ENCODE measurements at regions not wholly inside any gene's neighbourhood (a gene's known extent, or its start where the extent isn't known, plus 50 kb on each side); places are given as distances from the start of the nearest gene placed in this dataset.
"Not testable (repeated sequence)": the region's sequence is repeated elsewhere in the genome, so short reads cannot be mapped to it uniquely, and the experiment has no call there.

DNA sequence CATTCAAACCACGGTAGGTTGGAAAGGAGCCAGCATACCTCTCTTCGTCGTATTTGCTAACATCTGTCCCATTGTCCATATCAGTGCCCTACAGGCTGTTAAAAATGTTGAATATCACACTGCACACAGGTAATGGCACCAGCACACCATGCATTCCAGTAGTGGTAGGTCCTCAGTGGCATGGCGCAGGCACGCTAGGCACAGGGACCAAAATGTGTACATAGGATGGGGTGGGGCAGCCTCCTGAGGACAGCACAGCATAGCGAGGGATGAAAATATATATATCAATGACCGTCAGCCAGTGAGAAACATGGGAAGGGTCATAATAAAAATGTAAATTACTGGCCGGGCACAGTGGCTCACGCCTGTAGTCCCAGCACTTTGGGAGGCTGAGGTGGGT, 99.9 kb upstream of the CTBP2 start:
- DNase-seq (ENCODE audit: low read depth): no peak
- TF ChIP-seq, protein P1, sequence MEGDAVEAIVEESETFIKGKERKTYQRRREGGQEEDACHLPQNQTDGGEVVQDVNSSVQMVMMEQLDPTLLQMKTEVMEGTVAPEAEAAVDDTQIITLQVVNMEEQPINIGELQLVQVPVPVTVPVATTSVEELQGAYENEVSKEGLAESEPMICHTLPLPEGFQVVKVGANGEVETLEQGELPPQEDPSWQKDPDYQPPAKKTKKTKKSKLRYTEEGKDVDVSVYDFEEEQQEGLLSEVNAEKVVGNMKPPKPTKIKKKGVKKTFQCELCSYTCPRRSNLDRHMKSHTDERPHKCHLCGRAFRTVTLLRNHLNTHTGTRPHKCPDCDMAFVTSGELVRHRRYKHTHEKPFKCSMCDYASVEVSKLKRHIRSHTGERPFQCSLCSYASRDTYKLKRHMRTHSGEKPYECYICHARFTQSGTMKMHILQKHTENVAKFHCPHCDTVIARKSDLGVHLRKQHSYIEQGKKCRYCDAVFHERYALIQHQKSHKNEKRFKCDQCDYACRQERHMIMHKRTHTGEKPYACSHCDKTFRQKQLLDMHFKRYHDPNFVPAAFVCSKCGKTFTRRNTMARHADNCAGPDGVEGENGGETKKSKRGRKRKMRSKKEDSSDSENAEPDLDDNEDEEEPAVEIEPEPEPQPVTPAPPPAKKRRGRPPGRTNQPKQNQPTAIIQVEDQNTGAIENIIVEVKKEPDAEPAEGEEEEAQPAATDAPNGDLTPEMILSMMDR (IDR thresholded peaks at IDR 0.05; ENCODE audit: insufficient read depth, low read length): no peak
- H3K4me3 ChIP-seq (ENCODE audit: low read depth, low read length): no peak overlapping the region

DNA sequence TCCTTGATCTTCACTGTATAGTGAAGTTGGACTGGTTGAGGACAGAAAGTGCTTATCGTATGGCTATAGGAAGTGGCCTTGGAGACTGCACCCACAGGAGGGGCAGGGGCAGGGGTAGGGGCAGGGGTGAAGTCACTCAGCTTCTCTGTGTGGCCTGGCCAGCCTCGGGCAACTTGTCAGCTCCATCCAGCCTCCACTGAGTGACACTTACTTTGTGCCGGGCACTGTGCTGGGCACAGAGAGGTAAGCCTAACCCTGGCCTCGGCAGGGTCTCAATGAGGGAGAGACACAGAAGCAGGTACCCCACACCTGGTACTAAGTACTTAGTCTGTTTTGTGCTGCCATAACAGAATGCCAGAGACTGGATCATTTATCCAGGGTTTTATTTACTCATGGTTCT, 99.3 kb upstream of the CTBP2 start:
- no peak for DNase-seq (ENCODE audit: low read depth)
- no peak overlapping the region for H3K4me3 ChIP-seq (ENCODE audit: low read depth, low read length)
- TF ChIP-seq, protein P1 (IDR thresholded peaks at IDR 0.05; ENCODE audit: insufficient read depth, low read length): no peak

DNA sequence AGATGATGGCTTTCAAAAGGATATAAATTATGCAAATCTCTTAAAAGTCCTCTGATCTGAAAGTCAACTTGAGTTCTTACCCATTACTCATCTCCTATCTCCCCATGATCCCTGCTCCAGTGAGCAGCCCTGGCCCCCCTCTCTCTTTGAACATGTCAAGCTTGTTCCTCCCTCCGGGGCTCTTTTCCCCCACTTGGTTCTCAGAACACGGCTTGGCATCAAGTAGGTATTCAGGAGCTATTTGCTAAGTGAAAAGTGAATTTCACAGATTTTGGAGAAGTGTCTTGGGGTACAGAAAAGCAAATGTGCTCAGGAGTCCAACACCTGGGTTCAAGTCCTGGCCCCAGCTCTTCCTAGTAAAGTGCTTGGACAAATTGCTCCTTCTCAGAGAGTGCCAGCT, 98.3 kb upstream of the CTBP2 start:
- no peak overlapping the region for H3K4me3 ChIP-seq (ENCODE audit: low read depth, low read length)
- TF ChIP-seq, protein P1 (IDR thresholded peaks at IDR 0.05; ENCODE audit: insufficient read depth, low read length): no peak

DNA sequence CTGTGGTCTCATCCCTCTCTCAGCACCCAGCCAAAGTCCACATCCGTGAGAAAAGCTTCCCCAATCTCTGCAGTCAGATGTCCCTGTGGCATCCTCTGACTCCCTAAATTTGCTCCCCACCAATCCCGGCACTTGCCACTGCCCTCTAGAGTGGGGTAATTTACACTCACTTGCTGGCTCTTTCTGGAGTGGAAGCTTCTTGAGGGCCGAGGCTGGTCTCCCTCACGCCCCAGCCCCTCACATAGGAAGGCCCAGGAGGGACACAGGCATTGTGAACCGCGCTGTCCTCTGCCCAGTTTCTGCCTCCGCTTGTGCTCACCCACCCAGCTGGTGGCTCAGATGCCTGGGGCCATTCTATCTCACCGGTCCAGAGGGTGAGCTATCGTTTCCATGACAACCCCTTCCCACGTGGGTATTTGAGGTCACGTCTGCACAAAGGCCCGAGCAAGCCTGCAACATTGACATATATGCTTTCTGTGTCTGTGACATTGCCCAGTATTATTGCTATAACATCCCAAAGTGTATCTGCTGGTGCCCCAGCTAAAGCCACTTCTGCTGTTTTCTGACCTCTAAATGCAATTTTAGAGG, 97.3 kb upstream of the CTBP2 start:
- no peak for DNase-seq (ENCODE audit: low read depth)
- H3K4me3 ChIP-seq (ENCODE audit: low read depth, low read length): no peak overlapping the region
- TF ChIP-seq, protein P1 (IDR thresholded peaks at IDR 0.05; ENCODE audit: insufficient read depth, low read length): no peak

More for the DNA sequence above, 98.3 kb upstream of the CTBP2 start:
- no peak for DNase-seq (ENCODE audit: low read depth)

DNA sequence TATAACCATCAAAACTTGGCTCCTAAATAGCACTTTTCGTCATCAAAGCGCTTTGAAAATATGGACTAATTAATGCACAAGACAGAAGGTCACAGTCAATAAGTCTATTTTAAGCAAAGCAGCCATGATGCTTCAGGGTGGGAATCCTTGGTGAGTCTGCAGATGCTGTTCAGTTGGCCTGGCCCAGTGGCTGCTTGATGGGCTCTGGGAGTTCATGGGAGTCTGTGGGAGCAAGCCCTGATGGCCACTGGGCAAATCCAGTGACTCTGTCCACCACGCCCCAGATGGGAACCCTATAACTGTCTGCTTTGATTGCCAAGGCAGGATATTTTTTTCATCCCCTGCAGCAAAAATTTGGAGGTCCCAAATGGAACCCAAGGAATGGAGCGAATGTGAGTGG, 95.7 kb upstream of the CTBP2 start:
- TF ChIP-seq, protein P1 (IDR thresholded peaks at IDR 0.05; ENCODE audit: insufficient read depth, low read length): no peak
- H3K4me3 ChIP-seq (ENCODE audit: low read depth, low read length): no peak overlapping the region
- no peak for DNase-seq (ENCODE audit: low read depth)

DNA sequence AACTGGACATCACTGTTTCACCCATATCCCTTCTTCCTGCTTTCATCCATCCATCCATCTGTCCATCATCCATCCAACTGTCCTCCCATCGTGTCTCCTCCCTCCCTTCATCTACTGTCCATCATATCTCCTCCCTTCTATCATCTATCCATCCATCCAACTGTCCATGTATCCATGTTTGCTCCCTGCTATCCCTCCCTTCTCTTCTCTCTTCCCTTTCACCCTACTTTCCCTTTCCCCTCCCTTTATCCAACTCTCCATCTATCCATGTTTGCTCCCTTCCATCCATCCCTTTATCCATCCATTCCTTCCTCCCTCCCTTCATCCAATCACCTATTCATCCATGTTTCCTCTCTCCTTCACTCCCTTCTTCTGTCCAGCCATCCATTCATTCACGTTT, 92.6 kb upstream of the CTBP2 start:
- no peak overlapping the region for H3K4me3 ChIP-seq (ENCODE audit: low read depth, low read length)
- TF ChIP-seq, protein P1 (IDR thresholded peaks at IDR 0.05; ENCODE audit: insufficient read depth, low read length): no peak
- no peak for DNase-seq (ENCODE audit: low read depth)

DNA sequence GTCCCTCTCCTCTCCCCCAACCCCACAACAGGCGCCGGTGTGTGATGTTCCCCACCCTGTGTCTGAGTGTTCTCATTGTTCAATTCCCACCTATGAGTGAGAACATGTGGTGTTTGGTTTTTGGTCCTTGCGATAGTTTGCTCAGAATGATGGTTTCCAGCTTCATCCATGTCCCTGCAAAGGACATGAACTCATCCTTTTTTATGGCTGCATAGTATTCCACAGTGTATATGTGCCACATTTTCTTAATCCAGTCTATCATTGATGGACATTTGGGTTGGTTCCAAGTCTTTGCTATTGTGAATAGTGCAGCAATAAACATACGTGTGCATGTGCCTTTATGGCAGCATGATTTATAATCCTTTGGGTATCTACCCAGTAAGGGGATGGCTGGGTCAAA, 90.5 kb upstream of the CTBP2 start:
- not testable (repeated sequence) for H3K4me3 ChIP-seq (ENCODE audit: low read depth, low read length); DNase-seq (ENCODE audit: low read depth)

Data from fibroblast of the aortic adventitia (primary cell).